Heart left ventricle (tissue), 16 donors: ENCODE measurements at regions not wholly inside any gene's neighbourhood (a gene's known extent, or its start where the extent isn't known, plus 50 kb on each side); places are given as distances from the start of the nearest gene placed in this dataset.

Experiments
- ATAC-seq, 4 donors: fragments of 200-7000 bp; cut with Tn5 transposase; one replicate each; pipeline ENCODE4 v1.9.1; 2020 to 2022; ENCODE audit warnings: moderate library complexity in 4 of 4, mild to moderate bottlenecking in 3 of 4, moderate number of reproducible peaks in 1 of 4
- DNase-seq, 5 donors: peaks; one replicate each; pipeline ENCODE4 v3.0.0-alpha.2; 2020
- H3K27ac ChIP-seq, 12 donors: fragments of 200-600 bp; sonication (generic) in 4 of 12; one replicate each; pipeline versions ENCODE4 v1.5.0 to v1.8.0; 2016 to 2022; ENCODE audit warnings: mild to moderate bottlenecking in 2 of 12
- H3K27me3 ChIP-seq, 9 donors: fragments of 200-600 bp; sonication (generic) in 2 of 9; one replicate each; pipeline versions ENCODE4 v1.5.1 to v1.8.0; 2016 to 2022; ENCODE audit warnings: mild to moderate bottlenecking in 3 of 9
- H3K36me3 ChIP-seq, 9 donors: fragments of 200-600 bp; sonication (generic) in 2 of 9; one replicate each; pipeline versions ENCODE4 v1.5.0 to v1.8.0; 2018 to 2022; ENCODE audit warnings: mild to moderate bottlenecking in 2 of 9
- H3K4me1 ChIP-seq, 12 donors: fragments of 200-600 bp; sonication (generic) in 4 of 12; one replicate each; pipeline versions ENCODE4 v1.5.0 to v1.8.0; 2016 to 2022; ENCODE audit warnings: mild to moderate bottlenecking in 3 of 12
- H3K4me3 ChIP-seq, 12 donors: fragments of 200-600 bp; sonication (generic) in 4 of 12; one replicate each; pipeline versions ENCODE4 v1.5.0 to v1.8.0; 2017 to 2022; ENCODE audit warnings: mild to moderate bottlenecking in 9 of 12, moderate library complexity in 4 of 12
- H3K9me3 ChIP-seq, 12 donors: fragments of 200-600 bp; sonication (generic) in 4 of 12; one replicate each; pipeline versions ENCODE4 v1.5.0 to v1.8.0; 2016 to 2022; ENCODE audit warnings: mild to moderate bottlenecking in 1 of 12
- POLR2A ChIP-seq, 2 donors: fragments of 450-650 bp; IDR thresholded peaks; one replicate each; pipeline ENCODE4 v1.6.1; 2017; ENCODE audit warnings: antibody characterized with exemption in 2 of 2, mild to moderate bottlenecking in 2 of 2, moderate library complexity in 2 of 2
- WGBS, 4 donors: extraction: QIAGEN DNeasy Blood & Tissue Kit in 2 of 4; methylation state at CpG; one replicate each; pipeline versions ENCODE4 v1.1.5 to v1.1.7; 2013 to 2018; 5-methylcytosine and 5-hydroxymethylcytosine counted together
- intact Hi-C, 10 donors: fragments of 100-400 bp; cut with DNase I; formaldehyde crosslinking; loops; one replicate each; pipeline versions ENCODE4 v1.11.1 to v1.14.2; 2022
- TF ChIP-seq, protein P1 (sequence below), 12 donors: fragments of 200-600 bp; sonication (generic) in 4 of 12; IDR thresholded peaks; one replicate each; pipeline versions ENCODE4 v1.5.0 to v1.8.0; 2018 to 2022; ENCODE audit warnings: antibody characterized with exemption in 12 of 12, mild to moderate bottlenecking in 5 of 12
- donor health status: ischemic (EF 13 %, LVEDD 7.1; RV severe dilation, severe dysfunction).
- donor health status: healthy with polysubstance abuse.
- donor health status: DM: no; HTN: yes; CAD: no.
- donor health status: DM: no; HTN: no; CAD: no.
- donor health status: ischemic (EF 25% LVEDD 6.9; RV normal size, moderate dysfunction).
- donor health status: ischemic (EF 25% LVEDD 5.7; RV mildly dilated, moderate dysfunction).
- donor health status: healthy.
- donor health status: DM: yes; HTN: yes; CAD: no.
- donor health status: ischemic (EF 35%, LVEDD 5.7; RV mildly dilated, moderate dysfunction).
- donor health status: nonischemic (EF 11% LVEDD 7.7; RV severe dilation, severe dysfunction).
- donor health status: DM: yes; HTN: yes; CAD: no.
- donor health status: PGD.
- donor health status: ischemic (EF 29% LVEDD 5.4; RV normal size, mild dysfunction).
- donor health status: nonischemic (EF 23%, LVEDD 6.1; RV moderate dilation, normal function).

DNA sequence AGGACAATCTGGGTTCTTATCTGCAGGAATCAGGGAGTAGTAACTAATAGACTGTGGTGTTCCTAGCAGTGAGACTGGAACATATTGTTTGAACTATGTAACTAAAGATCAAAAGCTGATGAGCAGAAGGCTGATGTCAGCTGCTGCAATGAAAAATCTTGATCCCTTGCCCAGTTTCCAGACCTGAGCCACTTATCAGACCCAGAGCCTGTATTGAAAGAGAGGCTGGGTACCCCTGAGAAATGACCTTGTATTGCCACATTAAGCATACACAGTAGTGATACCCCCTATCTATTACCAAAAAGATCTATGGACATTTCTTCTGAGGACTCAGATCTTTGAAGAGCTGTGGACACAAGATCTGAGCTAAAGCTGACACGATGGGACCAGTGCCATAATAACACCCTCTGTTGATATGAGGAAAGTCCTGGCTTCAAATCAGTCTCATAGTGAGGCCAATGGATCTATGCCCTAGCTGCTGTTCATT lies 178.0 kb upstream of the GALNT2 start:
- H3K4me3 ChIP-seq = no peak overlapping the region
- H3K27ac ChIP-seq = peak overlapping the region; percentile 51 to 89 (median 76)
- peaks cover 0 to 10% (median 0%) of the 10 kb centered on the region in 12 donors for H3K9me3 ChIP-seq
- ATAC-seq (peak; percentile 46 to 72 (median 62)), DNase-seq (peak in 1 of 5 donors; percentile 60)
- intact Hi-C loops = loop anchor here in 1 of 10 donors (2.0 kb wide), 1 partner anchor 24 kb away; no protein-coding TSS in a partner anchor
- H3K36me3 ChIP-seq = no peaks in the 10 kb centered on the region
- WGBS, 4 donors = 14 to 57% (median 38%) methylated on average over 1 of the region's 1 CpG
- peaks cover 0 to 22% (median 7%) of the 10 kb centered on the region in 12 donors for H3K4me1 ChIP-seq
- H3K27me3 ChIP-seq = no peaks in the 10 kb centered on the region
- TF ChIP-seq POLR2A (IDR thresholded peaks at IDR 0.05) = no peak
- TF ChIP-seq, protein P1, sequence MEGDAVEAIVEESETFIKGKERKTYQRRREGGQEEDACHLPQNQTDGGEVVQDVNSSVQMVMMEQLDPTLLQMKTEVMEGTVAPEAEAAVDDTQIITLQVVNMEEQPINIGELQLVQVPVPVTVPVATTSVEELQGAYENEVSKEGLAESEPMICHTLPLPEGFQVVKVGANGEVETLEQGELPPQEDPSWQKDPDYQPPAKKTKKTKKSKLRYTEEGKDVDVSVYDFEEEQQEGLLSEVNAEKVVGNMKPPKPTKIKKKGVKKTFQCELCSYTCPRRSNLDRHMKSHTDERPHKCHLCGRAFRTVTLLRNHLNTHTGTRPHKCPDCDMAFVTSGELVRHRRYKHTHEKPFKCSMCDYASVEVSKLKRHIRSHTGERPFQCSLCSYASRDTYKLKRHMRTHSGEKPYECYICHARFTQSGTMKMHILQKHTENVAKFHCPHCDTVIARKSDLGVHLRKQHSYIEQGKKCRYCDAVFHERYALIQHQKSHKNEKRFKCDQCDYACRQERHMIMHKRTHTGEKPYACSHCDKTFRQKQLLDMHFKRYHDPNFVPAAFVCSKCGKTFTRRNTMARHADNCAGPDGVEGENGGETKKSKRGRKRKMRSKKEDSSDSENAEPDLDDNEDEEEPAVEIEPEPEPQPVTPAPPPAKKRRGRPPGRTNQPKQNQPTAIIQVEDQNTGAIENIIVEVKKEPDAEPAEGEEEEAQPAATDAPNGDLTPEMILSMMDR (IDR thresholded peaks at IDR 0.05) = no peak

DNA sequence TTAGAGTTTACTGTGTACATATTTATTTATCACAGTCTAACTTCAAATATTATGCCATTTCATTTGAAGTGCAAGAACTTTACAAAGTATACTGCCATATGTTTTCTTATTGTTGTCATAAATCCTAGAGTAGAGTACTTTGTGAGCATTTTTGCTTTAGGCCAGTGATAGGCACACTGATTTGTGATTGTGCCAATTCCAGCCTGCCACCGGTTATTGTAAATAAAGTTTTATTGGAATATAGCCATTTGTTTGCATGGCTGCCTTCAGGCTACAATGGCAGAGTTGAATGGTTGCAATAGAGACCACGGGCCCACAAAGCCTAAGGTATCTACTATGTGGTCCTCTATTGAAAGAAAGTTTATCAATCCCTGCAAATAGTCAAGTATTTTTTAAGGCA lies 175.8 kb upstream of the GALNT2 start:
- no peak overlapping the region for H3K27ac ChIP-seq
- TF ChIP-seq, protein P1 (IDR thresholded peaks at IDR 0.05) = no peak
- no peak for TF ChIP-seq POLR2A (IDR thresholded peaks at IDR 0.05)
- 89 to 92% (median 90%) methylated on average over 2 of the region's 2 CpGs for WGBS, 4 donors
- peaks cover 0 to 10% (median 0%) of the 10 kb centered on the region in 12 donors for H3K9me3 ChIP-seq
- no peaks in the 10 kb centered on the region for H3K27me3 ChIP-seq
- intact Hi-C loops = no loop called here
- no peak overlapping the region for H3K4me3 ChIP-seq
- H3K36me3 ChIP-seq = no peaks in the 10 kb centered on the region
- ATAC-seq (no peak), DNase-seq (no peak)
- H3K4me1 ChIP-seq = peaks cover 0 to 22% (median 7%) of the 10 kb centered on the region in 12 donors

DNA sequence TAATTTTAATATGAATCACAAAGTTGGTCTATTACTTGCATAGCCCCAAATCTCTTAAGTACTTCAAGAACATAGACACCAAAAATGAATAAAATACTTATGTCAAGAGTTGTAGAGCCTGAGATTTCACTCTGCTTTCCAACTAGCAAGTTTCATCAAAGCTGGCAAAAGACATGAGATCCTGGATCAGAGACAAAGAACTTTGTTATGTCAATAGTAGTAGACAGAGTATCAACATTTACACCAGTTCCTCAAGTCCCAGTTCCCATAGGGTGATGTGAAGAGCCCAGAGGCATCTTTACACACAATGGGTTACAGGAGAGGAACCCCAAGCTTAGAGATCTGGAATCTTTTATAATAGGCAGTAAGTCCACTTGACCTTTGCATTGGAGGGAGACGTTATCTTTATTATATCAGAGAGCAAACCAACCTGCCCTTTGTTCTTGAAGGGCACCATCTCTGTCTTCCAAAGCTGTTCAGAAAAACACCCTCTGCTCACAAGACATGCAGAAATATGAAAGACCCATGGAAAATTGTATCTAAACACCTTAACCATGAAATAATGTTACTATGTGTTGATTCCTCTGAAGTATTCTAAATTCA lies 174.4 kb upstream of the GALNT2 start:
- no peak overlapping the region for H3K27ac ChIP-seq
- peaks cover 0 to 4% (median 0%) of the 10 kb centered on the region in 9 donors for H3K27me3 ChIP-seq
- no peak overlapping the region for H3K4me3 ChIP-seq
- 81 to 86% (median 84%) methylated on average over 1 of the region's 1 CpG for WGBS, 4 donors
- H3K36me3 ChIP-seq = no peaks in the 10 kb centered on the region
- intact Hi-C loops = no loop called here
- no peak for DNase-seq
- H3K9me3 ChIP-seq = peaks cover 0 to 7% (median 0%) of the 10 kb centered on the region in 12 donors
- TF ChIP-seq, protein P1 (IDR thresholded peaks at IDR 0.05) = no peak
- no peak for TF ChIP-seq POLR2A (IDR thresholded peaks at IDR 0.05)
- peaks cover 0 to 17% (median 5%) of the 10 kb centered on the region in 12 donors for H3K4me1 ChIP-seq
- ATAC-seq = no peak

DNA sequence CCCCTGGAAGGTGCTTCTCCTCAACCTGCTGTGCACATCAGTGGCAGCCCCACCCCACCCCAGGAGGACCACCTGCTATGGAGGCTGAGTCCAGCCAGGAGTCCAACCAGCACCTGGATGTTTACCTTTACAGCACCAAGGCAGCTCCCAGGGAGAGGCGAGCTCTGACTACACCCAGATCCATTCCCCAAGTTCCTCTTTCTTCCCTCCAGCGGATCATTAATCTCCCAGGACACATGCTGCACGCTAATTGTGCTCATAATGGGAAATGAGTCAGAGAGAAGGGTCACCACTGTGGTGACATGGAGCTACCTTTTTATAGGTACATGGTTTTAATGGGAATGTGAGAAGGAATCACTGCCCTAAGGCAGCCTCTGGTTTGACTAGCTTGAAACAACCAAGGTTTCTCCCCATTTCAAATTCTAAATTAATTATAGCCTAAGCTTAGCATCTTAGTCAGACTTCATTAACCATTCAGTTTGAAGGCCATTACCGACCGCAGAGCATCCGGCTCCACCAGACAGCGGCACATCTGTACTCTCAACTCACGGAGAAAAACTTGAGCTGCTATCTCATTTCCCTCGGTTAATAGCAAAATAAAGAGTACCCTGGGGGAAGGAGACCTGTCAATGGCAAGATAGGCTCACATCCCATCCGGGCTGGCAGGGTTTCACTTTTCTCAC lies 173.1 kb upstream of the GALNT2 start:
- 63 to 74% (median 69%) methylated on average over 10 of the region's 10 CpGs for WGBS, 4 donors
- Histone ChIP-seq H3K4me1 (peaks cover 0 to 7% (median 0%) of the 10 kb centered on the region in 12 donors), H3K4me3 (no peak overlapping the region), H3K27ac (no peak overlapping the region), H3K9me3 (no peaks in the 10 kb centered on the region), H3K36me3 (no peaks in the 10 kb centered on the region), H3K27me3 (peaks cover 0 to 5% (median 0%) of the 10 kb centered on the region in 9 donors)
- no peak for TF ChIP-seq POLR2A (IDR thresholded peaks at IDR 0.05)
- TF ChIP-seq, protein P1 (IDR thresholded peaks at IDR 0.05) = no peak
- no peak for DNase-seq
- ATAC-seq = no peak
- intact Hi-C loops = no loop called here
